Right lobe of liver (tissue), 6 donors: ENCODE measurements at regions not wholly inside any gene's neighbourhood (a gene's known extent, or its start where the extent isn't known, plus 50 kb on each side); places are given as distances from the start of the nearest gene placed in this dataset.
"Not testable (repeated sequence)": the region's sequence is repeated elsewhere in the genome, so short reads cannot be mapped to it uniquely, and the experiment has no call there.

Experiments used
- ATAC-seq, 4 donors: fragments of 200-7000 bp; cut with Tn5 transposase; one replicate each; pipeline ENCODE4 v1.9.1; 2020; ENCODE audit warnings: mild to moderate bottlenecking in 4 of 4, moderate library complexity in 4 of 4
- DNase-seq, 3 donors: peaks; one replicate each; pipeline ENCODE4 v3.0.0-alpha.2; 2020
- H3K27ac ChIP-seq, 3 donors: fragments of 200-600 bp; one replicate each; pipeline ENCODE4 v1.8.0; 2022
- H3K27me3 ChIP-seq, 2 donors: fragments of 200-600 bp; one replicate each; pipeline ENCODE4 v1.8.0; 2022
- H3K36me3 ChIP-seq, 4 donors: fragments of 200-600 bp; sonication (generic) in 1 of 4; one replicate each; pipeline versions ENCODE4 v1.5.1 to v1.8.0; 2017 to 2022; ENCODE audit warnings: control low read depth in 1 of 4
- H3K4me1 ChIP-seq, 4 donors: fragments of 200-600 bp; sonication (generic) in 1 of 4; one replicate each; pipeline versions ENCODE4 v1.5.1 to v1.8.0; 2017 to 2022; ENCODE audit warnings: control low read depth in 1 of 4
- H3K4me3 ChIP-seq, 3 donors: fragments of 200-600 bp; one replicate each; pipeline ENCODE4 v1.8.0; 2022
- H3K9me3 ChIP-seq, 4 donors: fragments of 200-600 bp; sonication (generic) in 1 of 4; one replicate each; pipeline versions ENCODE4 v1.5.1 to v1.8.0; 2017 to 2022; ENCODE audit warnings: control low read depth in 1 of 4
- CTCF ChIP-seq, 4 donors: fragments of 200-600 bp in 3 of 4; fragments of 450-650 bp in 1 of 4; IDR thresholded peaks; one replicate each; pipeline versions ENCODE4 v1.5.1 to v1.8.0; 2016 to 2022; ENCODE audit warnings: antibody characterized with exemption in 4 of 4, mild to moderate bottlenecking in 2 of 4
- POLR2A ChIP-seq: fragments of 450-650 bp; IDR thresholded peaks from one replicate; pipeline ENCODE4 v1.6.1; 2017; ENCODE audit warnings: antibody characterized with exemption, mild to moderate bottlenecking
- WGBS: methylation state at CpG from one replicate; pipeline ENCODE4 v1.1.6; 2018; ENCODE audit warnings: low coverage, low lambda C conversion rate; ENCODE audit not compliant: insufficient coverage; ENCODE audit errors: missing lambda C conversion rate; 5-methylcytosine and 5-hydroxymethylcytosine counted together
- intact Hi-C, 2 donors: fragments of 100-400 bp; cut with DNase I; formaldehyde crosslinking; loops; one replicate each; pipeline versions ENCODE4 v1.11.2 to v1.14.1; 2022
- donor health status: DM: no; HTN: yes; CAD: no.
- donor health status: DM: no; HTN: no; CAD: no.
- donor health status: DM: no; HTN: no; CAD: no.
- donor health status: DM: no; HTN: yes; CAD: no.
- donor health status: DM: no; HTN: yes; CAD: no.

- Histone ChIP-seq H3K9me3 (no peaks in the 10 kb centered on the region), H3K36me3 (no peaks in the 10 kb centered on the region), H3K27me3 (no peaks in the 10 kb centered on the region), H3K4me3 (no peak overlapping the region), H3K4me1 (no peaks in the 10 kb centered on the region), H3K27ac (no peak overlapping the region)
- 58% methylated on average over 2 of the region's 2 CpGs for WGBS
- ATAC-seq = no peak
- intact Hi-C loops = no loop called here
- TF ChIP-seq CTCF (IDR thresholded peaks at IDR 0.05) (no peak), POLR2A (no peak)
- no peak for DNase-seq
Observed at GRCh38 chr3:88852606-88853005, 254.8 kb upstream of the EPHA3 start.

- ATAC-seq (no peak), DNase-seq (no peak)
- Histone ChIP-seq H3K27ac (no peak overlapping the region), H3K9me3 (no peaks in the 10 kb centered on the region), H3K36me3 (no peaks in the 10 kb centered on the region), H3K4me1 (no peaks in the 10 kb centered on the region), H3K27me3 (no peaks in the 10 kb centered on the region), H3K4me3 (no peak overlapping the region)
- intact Hi-C loops = no loop called here
- TF ChIP-seq CTCF (IDR thresholded peaks at IDR 0.05) = no peak
- TF ChIP-seq POLR2A = no peak
- WGBS = 36% methylated on average over 3 of the region's 3 CpGs
Observed at GRCh38 chr3:88863196-88863595, 244.2 kb upstream of the EPHA3 start.

GRCh38 chr3:88876724-88877123 is 230.7 kb upstream of the EPHA3 start:
- no peaks in the 10 kb centered on the region for H3K9me3 ChIP-seq
- H3K4me3 ChIP-seq = no peak overlapping the region
- no peaks in the 10 kb centered on the region for H3K36me3 ChIP-seq
- no peak overlapping the region for H3K27ac ChIP-seq
- DNase-seq (no peak), ATAC-seq (no peak)
- H3K27me3 ChIP-seq = no peaks in the 10 kb centered on the region
- intact Hi-C loops = no loop called here
- H3K4me1 ChIP-seq = no peaks in the 10 kb centered on the region
- TF ChIP-seq POLR2A (no peak), CTCF (IDR thresholded peaks at IDR 0.05) (no peak)
- WGBS = 69% methylated on average over 4 of the region's 4 CpGs

GRCh38 chr3:88879905-88880304 is 227.5 kb upstream of the EPHA3 start:
- no peak overlapping the region for H3K27ac ChIP-seq
- no peak for TF ChIP-seq CTCF (IDR thresholded peaks at IDR 0.05)
- no peak for TF ChIP-seq POLR2A
- WGBS = 48% methylated on average over 3 of the region's 3 CpGs
- intact Hi-C loops = no loop called here
- H3K4me3 ChIP-seq = no peak overlapping the region
- no peak for DNase-seq
- H3K36me3 ChIP-seq = no peaks in the 10 kb centered on the region
- H3K9me3 ChIP-seq = no peaks in the 10 kb centered on the region
- H3K27me3 ChIP-seq = no peaks in the 10 kb centered on the region
- ATAC-seq = no peak
- H3K4me1 ChIP-seq = no peaks in the 10 kb centered on the region

- 59% methylated on average over 2 of the region's 2 CpGs for WGBS
- H3K4me1 ChIP-seq = no peaks in the 10 kb centered on the region
- H3K36me3 ChIP-seq = no peaks in the 10 kb centered on the region
- no peak overlapping the region for H3K27ac ChIP-seq
- no peak overlapping the region for H3K4me3 ChIP-seq
- TF ChIP-seq CTCF (IDR thresholded peaks at IDR 0.05) (no peak), POLR2A (no peak)
- no peaks in the 10 kb centered on the region for H3K9me3 ChIP-seq
- no peaks in the 10 kb centered on the region for H3K27me3 ChIP-seq
- intact Hi-C loops = no loop called here
- ATAC-seq (no peak), DNase-seq (no peak)
Observed at GRCh38 chr3:88882121-88882520, 225.3 kb upstream of the EPHA3 start.

GRCh38 chr3:88886624-88887023 is 220.8 kb upstream of the EPHA3 start:
- intact Hi-C loops, H3K4me1 ChIP-seq, H3K9me3 ChIP-seq, H3K27ac ChIP-seq, H3K27me3 ChIP-seq, ATAC-seq, H3K4me3 ChIP-seq, H3K36me3 ChIP-seq, DNase-seq: not testable (repeated sequence)
- 77% methylated on average over 8 of the region's 12 CpGs for whole genome bisulfite sequencing
